HEK293T (cell line): ENCODE measurements at regions not wholly inside any gene's neighbourhood (a gene's known extent, or its start where the extent isn't known, plus 50 kb on each side); places are given as distances from the start of the nearest gene placed in this dataset.
"Not testable (repeated sequence)": the region's sequence is repeated elsewhere in the genome, so short reads cannot be mapped to it uniquely, and the experiment has no call there.

ENCODE experiments used
- CTCF ChIA-PET: fragments of 350-600 bp; formaldehyde crosslinking; extraction: SDS; loops from one replicate; lab custom pipeline; 2021; ENCODE audit warnings: antibody characterized with exemption, inconsistent platforms; lab: Yijun Ruan, JAX
- POLR2A ChIA-PET: fragments of 350-600 bp; formaldehyde crosslinking; extraction: SDS; loops from one replicate; lab custom pipeline; 2020; ENCODE audit warnings: antibody characterized with exemption, inconsistent platforms; lab: Yijun Ruan, JAX
- DNase-seq: peaks from one replicate; pipeline ENCODE4 v3.0.0; 2012; ENCODE audit warnings: mixed read lengths; ENCODE audit errors: extremely low spot score
- ARNT ChIP-seq: fragments of 450-650 bp; IDR thresholded peaks from 2 replicates; pipeline ENCODE4 v1.6.1; 2017; ENCODE audit warnings: mild to moderate bottlenecking
- BHLHE40 ChIP-seq: fragments of 450-650 bp; IDR thresholded peaks from 2 replicates; pipeline ENCODE4 v1.6.1; 2016; ENCODE audit warnings: mild to moderate bottlenecking, moderate library complexity, borderline replicate concordance
- CTBP1 ChIP-seq: fragments of 450-650 bp; IDR thresholded peaks from 2 replicates; pipeline ENCODE4 v1.6.1; 2016; ENCODE audit warnings: borderline replicate concordance
- ELF4 ChIP-seq: fragments of 450-650 bp; IDR thresholded peaks from 2 replicates; pipeline ENCODE4 v1.6.1; 2017; ENCODE audit warnings: antibody characterized with exemption
- FOXA1 ChIP-seq: fragments of 450-650 bp; IDR thresholded peaks from 2 replicates; pipeline ENCODE4 v1.6.1; 2016; ENCODE audit warnings: mild to moderate bottlenecking
- FOXK2 ChIP-seq: fragments of 450-650 bp; IDR thresholded peaks from 2 replicates; pipeline ENCODE4 v1.6.1; 2016; ENCODE audit warnings: mild to moderate bottlenecking
- FOXM1 ChIP-seq: fragments of 450-650 bp; IDR thresholded peaks from 2 replicates; pipeline ENCODE4 v1.6.1; 2017; ENCODE audit warnings: mild to moderate bottlenecking, borderline replicate concordance
- HDGF ChIP-seq: fragments of 450-650 bp; IDR thresholded peaks from 2 replicates; pipeline ENCODE4 v1.6.1; 2017; ENCODE audit warnings: antibody characterized with exemption, borderline replicate concordance
- L3MBTL2 ChIP-seq: fragments of 450-650 bp; conservative IDR thresholded peaks from 2 replicates; pipeline ENCODE4 v1.6.1; 2016; ENCODE audit warnings: mild to moderate bottlenecking
- LEF1 ChIP-seq: fragments of 450-650 bp; IDR thresholded peaks from 2 replicates; pipeline ENCODE4 v1.6.1; 2017; ENCODE audit warnings: mild to moderate bottlenecking, borderline replicate concordance
- NFRKB ChIP-seq: fragments of 450-650 bp; IDR thresholded peaks from 2 replicates; pipeline ENCODE4 v1.6.1; 2016; ENCODE audit warnings: mild to moderate bottlenecking, moderate library complexity
- PKNOX1 ChIP-seq: fragments of 450-650 bp; IDR thresholded peaks from 2 replicates; pipeline ENCODE4 v1.6.1; 2016
- SP1 ChIP-seq: fragments of 450-650 bp; IDR thresholded peaks from 2 replicates; pipeline ENCODE4 v1.6.1; 2017
- SUZ12 ChIP-seq: fragments of 450-650 bp; IDR thresholded peaks from 2 replicates; pipeline ENCODE4 v1.6.1; 2016; ENCODE audit warnings: mild to moderate bottlenecking
- TARDBP ChIP-seq: fragments of 450-650 bp; IDR thresholded peaks from 2 replicates; pipeline ENCODE4 v1.6.1; 2016
- ZNF384 ChIP-seq: fragments of 450-650 bp; IDR thresholded peaks from 2 replicates; pipeline ENCODE4 v1.6.1; 2016

- TF ChIP-seq SP1: no peak
- TF ChIP-seq FOXM1: no peak
- TF ChIP-seq L3MBTL2: no peak
- no peak for TF ChIP-seq ARNT
- no peak for TF ChIP-seq ZNF384
- TF ChIP-seq PKNOX1: no peak
- no peak for TF ChIP-seq FOXK2
- no peak for TF ChIP-seq ELF4
- TF ChIP-seq FOXA1: no peak
- CTCF ChIA-PET: interaction anchor here (0.6 kb wide), 2 partner anchors 14 to 270 kb away, joined by 4 read pairs; no protein-coding TSS in a partner anchor
- DNase-seq: no peak
- POLR2A ChIA-PET: interaction anchor here (2.1 kb wide), 1 partner anchor 92 kb away, joined by 5 read pairs; no protein-coding TSS in a partner anchor
These were observed 68.8 kb downstream of the C9orf50 start for GRCh38 chr9:129552064-129552463.

- DNase-seq: no peak
- ChIA-PET CTCF (no interaction called here), POLR2A (no interaction called here)
- TF ChIP-seq FOXK2 (no peak), HDGF (no peak), PKNOX1 (no peak), ARNT (no peak), TARDBP (no peak), SP1 (no peak), FOXM1 (no peak), CTBP1 (no peak), BHLHE40 (no peak), ZNF384 (no peak), FOXA1 (no peak), LEF1 (no peak), SUZ12 (no peak), L3MBTL2 (no peak), ELF4 (no peak), NFRKB (no peak)
These were observed 69.4 kb downstream of the C9orf50 start for GRCh38 chr9:129551393-129551973.

- DNase-seq, POLR2A ChIA-PET, CTCF ChIA-PET: not testable (repeated sequence)
These were observed 69.9 kb downstream of the C9orf50 start for GRCh38 chr9:129550977-129551376.

GRCh38 chr9:129550199-129550839 is 70.6 kb downstream of the C9orf50 start:
- DNase-seq: no peak
- no peak for TF ChIP-seq BHLHE40
- no peak for TF ChIP-seq FOXK2
- no peak for TF ChIP-seq TARDBP
- TF ChIP-seq HDGF: no peak
- TF ChIP-seq L3MBTL2: no peak
- TF ChIP-seq ZNF384: no peak
- no peak for TF ChIP-seq SUZ12
- TF ChIP-seq NFRKB: no peak
- TF ChIP-seq ELF4: no peak
- no peak for TF ChIP-seq FOXM1
- TF ChIP-seq ARNT: no peak
- TF ChIP-seq LEF1: no peak
- no peak for TF ChIP-seq PKNOX1
- ChIA-PET CTCF (no interaction called here), POLR2A (no interaction called here)

GRCh38 chr9:129549684-129550083 is 71.2 kb downstream of the C9orf50 start:
- ChIA-PET POLR2A (no interaction called here), CTCF (no interaction called here)
- no peak for DNase-seq
- no peak for TF ChIP-seq ELF4

- ChIA-PET POLR2A (no interaction called here), CTCF (no interaction called here)
- no peak for TF ChIP-seq PKNOX1
- DNase-seq: no peak
These were observed 71.8 kb downstream of the C9orf50 start for GRCh38 chr9:129549139-129549538.
